ENCODE measurements at regions not wholly inside any gene's neighbourhood (a gene's known extent, or its start where the extent isn't known, plus 50 kb on each side); places are given as distances from the start of the nearest gene placed in this dataset.

DNA sequence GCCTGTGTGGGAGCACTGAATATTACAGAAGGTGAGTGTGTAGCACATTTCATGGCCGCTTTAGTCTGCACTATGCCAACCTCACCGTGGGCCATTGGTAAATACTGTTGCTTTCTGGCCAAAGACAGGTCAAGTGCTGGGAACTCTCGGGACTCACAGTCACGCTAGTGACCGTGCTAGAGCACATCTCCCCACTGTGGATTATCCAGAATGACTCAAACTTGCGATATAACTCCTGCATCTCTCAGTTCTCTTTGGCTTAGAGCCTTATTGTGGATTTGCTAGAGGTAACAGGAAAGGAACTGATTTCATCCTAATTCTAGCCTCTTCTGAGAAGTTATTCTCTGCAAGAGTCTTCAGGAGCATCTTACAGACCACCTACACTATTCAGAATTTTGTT is 86.5 kb downstream of the DAD1 start:
- DNase-seq (no peak), ATAC-seq (replicated peaks in 1 of 4) (no peak)
- peaks cover 51 to 83% (median 64%) of the 10 kb centered on the region in 3 donors for H3K4me1 Mint-ChIP-seq
- peaks cover 76% of the 10 kb centered on the region for H3K36me3 Mint-ChIP-seq
- peak overlapping the region; percentile 71 for H3K27ac ChIP-seq (ENCODE audit: low read length)
- H3K9me3 ChIP-seq, result no peaks in the 10 kb centered on the region
- H3K4me3 Mint-ChIP-seq, result peak overlapping the region; percentile 84 to 87 (median 86)
- ChIA-PET POLR2A (interaction anchor here (0.6 to 0.7 kb wide), 4 partner anchors 13 to 595 kb away, joined by 3 to 6 read pairs (median 4); no protein-coding TSS in a partner anchor), CTCF (interaction anchor here in 1 of 2 donors (0.9 to 1.4 kb wide), 2 partner anchors 9 to 11 kb away, joined by 3 to 12 read pairs; no protein-coding TSS in a partner anchor)
- H3K27me3 Mint-ChIP-seq, result no peaks in the 10 kb centered on the region
- H3K9me3 Mint-ChIP-seq, result no peaks in the 10 kb centered on the region
- peak overlapping the region; percentile 91 to 98 for H3K27ac Mint-ChIP-seq
- H3K4me1 ChIP-seq (ENCODE audit: control insufficient read depth in 1 of 2, extremely low read depth in 1 of 2, insufficient read depth in 2 of 2, low read length in 2 of 2), result peaks cover 18 to 46% of the 10 kb centered on the region in 2 experiments
- H3K36me3 ChIP-seq (ENCODE audit: control insufficient read depth in 2 of 2, extremely low read depth in 1 of 2, insufficient read depth in 1 of 2, low read length in 1 of 2), result peaks cover 0 to 35% of the 10 kb centered on the region in 2 donors
- no peaks in the 10 kb centered on the region for H3K27me3 ChIP-seq (replicated peaks in 1 of 2; ENCODE audit: control insufficient read depth in 2 of 2, extremely low read depth in 1 of 2, insufficient read depth in 2 of 2, low read length in 1 of 2)
- no CpG with 5 or more reads among the region's 6 CpGs for WGBS (ENCODE audit: insufficient coverage)
- peak overlapping the region; percentile 45 to 66 for H3K4me3 ChIP-seq (ENCODE audit: control insufficient read depth in 1 of 2, extremely low read depth in 1 of 2, low read length in 1 of 2)

DNA sequence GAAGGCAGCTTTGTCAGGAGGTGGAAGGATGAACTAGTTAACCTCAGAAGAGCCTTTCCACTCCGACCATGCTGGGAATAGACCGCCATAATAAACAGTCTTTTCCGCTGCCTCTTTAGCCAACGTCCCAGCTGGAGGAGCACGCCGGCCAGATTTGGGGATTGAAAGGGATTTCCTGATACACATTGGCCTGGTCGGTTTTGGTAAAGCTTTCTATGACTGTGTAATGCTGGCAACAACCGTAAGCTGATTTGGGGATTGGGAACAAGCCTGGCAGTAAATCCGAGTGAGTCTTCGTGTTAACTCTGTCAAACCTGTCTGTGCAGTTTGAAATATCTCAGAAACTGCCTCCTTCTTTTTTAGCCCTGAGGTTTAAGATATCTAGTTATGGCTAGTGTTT is 87.0 kb downstream of the DAD1 start:
- Mint-ChIP-seq H3K27me3 (no peaks in the 10 kb centered on the region), H3K9me3 (no peaks in the 10 kb centered on the region), H3K4me1 (peaks cover 50 to 83% (median 63%) of the 10 kb centered on the region in 3 donors), H3K36me3 (peaks cover 75% of the 10 kb centered on the region), H3K4me3 (peak overlapping the region; percentile 84 to 87 (median 86)), H3K27ac (peak overlapping the region; percentile 91 to 98)
- no peak for ATAC-seq (replicated peaks in 1 of 4)
- CTCF ChIA-PET, result interaction anchor here (0.6 to 0.9 kb wide), 2 partner anchors 9 to 10 kb away, joined by 4 to 12 read pairs; no protein-coding TSS in a partner anchor
- Histone ChIP-seq H3K4me1 (ENCODE audit: control insufficient read depth in 1 of 2, extremely low read depth in 1 of 2, insufficient read depth in 2 of 2, low read length in 2 of 2) (peaks cover 16 to 50% of the 10 kb centered on the region in 2 experiments), H3K36me3 (ENCODE audit: control insufficient read depth in 2 of 2, extremely low read depth in 1 of 2, insufficient read depth in 1 of 2, low read length in 1 of 2) (peaks cover 0 to 36% of the 10 kb centered on the region in 2 donors), H3K4me3 (ENCODE audit: control insufficient read depth in 1 of 2, extremely low read depth in 1 of 2, low read length in 1 of 2) (peak overlapping the region; percentile 45 to 66), H3K9me3 (no peaks in the 10 kb centered on the region), H3K27me3 (replicated peaks in 1 of 2; ENCODE audit: control insufficient read depth in 2 of 2, extremely low read depth in 1 of 2, insufficient read depth in 2 of 2, low read length in 1 of 2) (no peaks in the 10 kb centered on the region), H3K27ac (ENCODE audit: low read length) (peak overlapping the region; percentile 71)
- DNase-seq, result no peak
- WGBS (ENCODE audit: insufficient coverage), result 20% methylated on average over 1 of the region's 10 CpGs
- POLR2A ChIA-PET, result no interaction called here

- H3K27me3 Mint-ChIP-seq, result no peaks in the 10 kb centered on the region
- H3K36me3 Mint-ChIP-seq, result peaks cover 72% of the 10 kb centered on the region
- H3K4me1 ChIP-seq (ENCODE audit: control insufficient read depth in 1 of 2, extremely low read depth in 1 of 2, insufficient read depth in 2 of 2, low read length in 2 of 2), result peaks cover 11 to 42% of the 10 kb centered on the region in 2 experiments
- no peaks in the 10 kb centered on the region for H3K9me3 ChIP-seq
- H3K27ac Mint-ChIP-seq, result peak overlapping the region; percentile 91 to 98
- ChIA-PET POLR2A (no interaction called here), CTCF (interaction anchor here (0.6 to 1.0 kb wide), 4 partner anchors 9 to 10 kb away, joined by 3 to 12 read pairs (median 4); no protein-coding TSS in a partner anchor)
- peak overlapping the region; percentile 45 to 66 for H3K4me3 ChIP-seq (ENCODE audit: control insufficient read depth in 1 of 2, extremely low read depth in 1 of 2, low read length in 1 of 2)
- ATAC-seq (replicated peaks in 1 of 4) (peak in 2 of 4 experiments; percentile 13 to 22), DNase-seq (peak in 1 of 35 experiments; percentile 27)
- H3K9me3 Mint-ChIP-seq, result no peaks in the 10 kb centered on the region
- peak overlapping the region; percentile 84 to 87 (median 86) for H3K4me3 Mint-ChIP-seq
- no CpG with 5 or more reads among the region's 10 CpGs for WGBS (ENCODE audit: insufficient coverage)
- H3K36me3 ChIP-seq (ENCODE audit: control insufficient read depth in 2 of 2, extremely low read depth in 1 of 2, insufficient read depth in 1 of 2, low read length in 1 of 2), result peaks cover 0 to 31% of the 10 kb centered on the region in 2 donors
- H3K27ac ChIP-seq (ENCODE audit: low read length), result peak overlapping the region; percentile 71
- H3K4me1 Mint-ChIP-seq, result peaks cover 43 to 82% (median 56%) of the 10 kb centered on the region in 3 donors
- H3K27me3 ChIP-seq (replicated peaks in 1 of 2; ENCODE audit: control insufficient read depth in 2 of 2, extremely low read depth in 1 of 2, insufficient read depth in 2 of 2, low read length in 1 of 2), result no peaks in the 10 kb centered on the region
Measured at GRCh38 chr14:22500954-22501726, 87.9 kb downstream of the DAD1 start.

- no CpG with 5 or more reads among the region's 2 CpGs for WGBS (ENCODE audit: insufficient coverage)
Measured at GRCh38 chr14:22500525-22500924, 88.5 kb downstream of the DAD1 start.

GRCh38 chr14:22497671-22498093 is 91.3 kb downstream of the DAD1 start:
- ATAC-seq (replicated peaks in 1 of 4), result no peak
- no peak for DNase-seq
- Histone ChIP-seq H3K27ac (ENCODE audit: low read length) (peak overlapping the region; percentile 71), H3K27me3 (replicated peaks in 1 of 2; ENCODE audit: control insufficient read depth in 2 of 2, extremely low read depth in 1 of 2, insufficient read depth in 2 of 2, low read length in 1 of 2) (no peaks in the 10 kb centered on the region), H3K4me3 (ENCODE audit: control insufficient read depth in 1 of 2, extremely low read depth in 1 of 2, low read length in 1 of 2) (peak overlapping the region; percentile 45 to 46), H3K9me3 (no peaks in the 10 kb centered on the region), H3K36me3 (ENCODE audit: control insufficient read depth in 2 of 2, extremely low read depth in 1 of 2, insufficient read depth in 1 of 2, low read length in 1 of 2) (peaks cover 0 to 26% of the 10 kb centered on the region in 2 donors), H3K4me1 (ENCODE audit: control insufficient read depth in 1 of 2, extremely low read depth in 1 of 2, insufficient read depth in 2 of 2, low read length in 2 of 2) (peaks cover 4 to 39% of the 10 kb centered on the region in 2 experiments)
- Mint-ChIP-seq H3K27ac (peak overlapping the region; percentile 91 to 98), H3K4me1 (peaks cover 25 to 76% (median 41%) of the 10 kb centered on the region in 3 donors), H3K36me3 (peaks cover 69% of the 10 kb centered on the region), H3K27me3 (no peaks in the 10 kb centered on the region), H3K9me3 (no peaks in the 10 kb centered on the region), H3K4me3 (peak overlapping the region; percentile 84 to 87 (median 86))
- CTCF ChIA-PET, result interaction anchor here in 1 of 2 donors (0.9 to 3.1 kb wide), 5 partner anchors 12 to 63 kb away, joined by 3 to 8 read pairs (median 3); no protein-coding TSS in a partner anchor
- POLR2A ChIA-PET, result interaction anchor here in 1 of 2 donors (0.8 to 1.0 kb wide), 2 partner anchors 11 to 12 kb away, joined by 3 to 8 read pairs; no protein-coding TSS in a partner anchor
- WGBS (ENCODE audit: insufficient coverage), result 0% methylated on average over 2 of the region's 5 CpGs

More at GRCh38 chr14:22500525-22500924, 88.5 kb downstream of the DAD1 start:
- no peak for ATAC-seq (replicated peaks in 1 of 4)
- Histone ChIP-seq H3K4me1 (ENCODE audit: control insufficient read depth in 1 of 2, extremely low read depth in 1 of 2, insufficient read depth in 2 of 2, low read length in 2 of 2) (peaks cover 11 to 43% of the 10 kb centered on the region in 2 experiments), H3K4me3 (ENCODE audit: control insufficient read depth in 1 of 2, extremely low read depth in 1 of 2, low read length in 1 of 2) (peak overlapping the region; percentile 45 to 52), H3K27me3 (replicated peaks in 1 of 2; ENCODE audit: control insufficient read depth in 2 of 2, extremely low read depth in 1 of 2, insufficient read depth in 2 of 2, low read length in 1 of 2) (no peaks in the 10 kb centered on the region), H3K27ac (ENCODE audit: low read length) (peak overlapping the region; percentile 71), H3K36me3 (ENCODE audit: control insufficient read depth in 2 of 2, extremely low read depth in 1 of 2, insufficient read depth in 1 of 2, low read length in 1 of 2) (peaks cover 0 to 29% of the 10 kb centered on the region in 2 donors), H3K9me3 (no peaks in the 10 kb centered on the region)
- POLR2A ChIA-PET, result interaction anchor here (0.8 to 1.1 kb wide), 2 partner anchors 22 to 56 kb away, joined by 3 read pairs; no protein-coding TSS in a partner anchor
- Mint-ChIP-seq H3K27ac (peak overlapping the region; percentile 91 to 98), H3K9me3 (no peaks in the 10 kb centered on the region), H3K4me1 (peaks cover 37 to 81% (median 52%) of the 10 kb centered on the region in 3 donors), H3K4me3 (peak overlapping the region; percentile 84 to 87 (median 86)), H3K27me3 (no peaks in the 10 kb centered on the region), H3K36me3 (peaks cover 67% of the 10 kb centered on the region)
- CTCF ChIA-PET, result interaction anchor here in 1 of 2 donors (1.0 kb wide), 1 partner anchor 9 kb away, joined by 4 read pairs; no protein-coding TSS in a partner anchor
- no peak for DNase-seq

- no peaks in the 10 kb centered on the region for H3K27me3 ChIP-seq (replicated peaks in 1 of 2; ENCODE audit: control insufficient read depth in 2 of 2, extremely low read depth in 1 of 2, insufficient read depth in 2 of 2, low read length in 1 of 2)
- CTCF ChIA-PET, result interaction anchor here in 1 of 2 donors (0.9 to 3.1 kb wide), 3 partner anchors 13 to 29 kb away, joined by 3 to 8 read pairs (median 3); no protein-coding TSS in a partner anchor
- peak overlapping the region; percentile 84 to 87 (median 86) for H3K4me3 Mint-ChIP-seq
- H3K4me1 ChIP-seq (ENCODE audit: control insufficient read depth in 1 of 2, extremely low read depth in 1 of 2, insufficient read depth in 2 of 2, low read length in 2 of 2), result peaks cover 4 to 36% of the 10 kb centered on the region in 2 experiments
- no CpG with 5 or more reads among the region's 2 CpGs for WGBS (ENCODE audit: insufficient coverage)
- peak overlapping the region; percentile 71 for H3K27ac ChIP-seq (ENCODE audit: low read length)
- POLR2A ChIA-PET, result interaction anchor here in 1 of 2 donors (0.5 kb wide), 1 partner anchor 17 kb away, joined by 4 read pairs; no protein-coding TSS in a partner anchor
- peaks cover 0 to 23% of the 10 kb centered on the region in 2 donors for H3K36me3 ChIP-seq (ENCODE audit: control insufficient read depth in 2 of 2, extremely low read depth in 1 of 2, insufficient read depth in 1 of 2, low read length in 1 of 2)
- peak in 1 of 35 experiments; percentile 29 for DNase-seq
- H3K27me3 Mint-ChIP-seq, result no peaks in the 10 kb centered on the region
- H3K9me3 ChIP-seq, result no peaks in the 10 kb centered on the region
- peak overlapping the region; percentile 91 to 98 for H3K27ac Mint-ChIP-seq
- peak in 3 of 4 experiments; percentile 26 to 29 (median 28) for ATAC-seq (replicated peaks in 1 of 4)
- peaks cover 66% of the 10 kb centered on the region for H3K36me3 Mint-ChIP-seq
- no peaks in the 10 kb centered on the region for H3K9me3 Mint-ChIP-seq
- peak overlapping the region; percentile 45 to 46 for H3K4me3 ChIP-seq (ENCODE audit: control insufficient read depth in 1 of 2, extremely low read depth in 1 of 2, low read length in 1 of 2)
- peaks cover 29 to 76% (median 41%) of the 10 kb centered on the region in 3 donors for H3K4me1 Mint-ChIP-seq
Measured at GRCh38 chr14:22497144-22497423, 91.9 kb downstream of the DAD1 start.

All from T-cell (primary cell).